ENCODE measurements at regions not wholly inside any gene's neighbourhood (a gene's known extent, or its start where the extent isn't known, plus 50 kb on each side); places are given as distances from the start of the nearest gene placed in this dataset.

DNA sequence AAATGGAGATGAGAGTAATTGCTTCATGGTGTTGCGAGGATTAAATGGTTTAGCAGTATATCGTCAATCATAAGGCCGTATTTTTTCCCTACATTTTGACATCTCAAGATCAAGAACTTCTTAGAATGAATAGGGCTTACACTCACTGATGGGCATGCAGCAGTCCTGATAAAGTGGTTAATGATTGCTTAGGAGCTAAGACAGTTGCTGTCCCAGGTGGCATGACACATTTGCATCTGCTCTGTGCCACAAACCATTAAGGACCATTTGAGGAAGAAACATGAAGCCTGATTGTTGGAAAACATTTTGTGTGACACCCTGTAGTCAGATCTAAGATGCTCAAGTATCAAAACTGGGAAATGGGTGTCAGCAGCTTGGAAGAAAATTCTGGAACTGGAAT is 81.0 kb upstream of the SGIP1 start:
- H3K27ac ChIP-seq (ENCODE audit: low read length in 2 of 2) = no peak overlapping the region
- no peaks in the 10 kb centered on the region for H3K4me1 ChIP-seq (ENCODE audit: control insufficient read depth in 2 of 2, insufficient read depth in 2 of 2, low read length in 2 of 2)
- H3K9me3 ChIP-seq (ENCODE audit: control extremely low read depth in 1 of 3, control insufficient read depth in 2 of 3, insufficient read depth in 1 of 3, low read length in 2 of 3) = no peaks in the 10 kb centered on the region
- no CpG with 5 or more reads among the region's 3 CpGs for WGBS (ENCODE audit: insufficient coverage)
- DNase-seq (no peak), ATAC-seq (ENCODE audit: low read depth) (no peak)
- no peak overlapping the region for H2AFZ ChIP-seq (ENCODE audit: insufficient read depth, low read depth, low read length, poor library complexity, severe bottlenecking)
- Mint-ChIP-seq H3K9me3 (ENCODE audit: insufficient read depth) (no peaks in the 10 kb centered on the region), H3K4me1 (no peaks in the 10 kb centered on the region), H3K27ac (no peak overlapping the region), H3K4me3 (no peak overlapping the region), H3K27me3 (no peaks in the 10 kb centered on the region)
- ChIA-PET POLR2A (no interaction called here), CTCF (interaction anchor here (0.6 to 1.0 kb wide), 2 partner anchors 210 to 312 kb away, joined by 3 read pairs; no protein-coding TSS in a partner anchor)
- no peak overlapping the region for H3K4me3 ChIP-seq (ENCODE audit: control extremely low read depth in 1 of 5, extremely low read depth in 1 of 5, insufficient read depth in 1 of 5, low read depth in 2 of 5, low read length in 4 of 5)
- no peak overlapping the region for H3K4me2 ChIP-seq (replicated peaks; ENCODE audit: low read depth, low read length, poor library complexity, severe bottlenecking)
- H3K27me3 ChIP-seq (replicated peaks in 1 of 4; ENCODE audit: control extremely low read depth in 1 of 4, control insufficient read depth in 3 of 4, insufficient read depth in 4 of 4, low read length in 3 of 4) = no peaks in the 10 kb centered on the region
- H3K36me3 ChIP-seq (replicated peaks in 1 of 2; ENCODE audit: control extremely low read depth in 1 of 2, control insufficient read depth in 1 of 2, extremely low read depth in 1 of 2, insufficient read depth in 2 of 2, low read length in 1 of 2) = no peaks in the 10 kb centered on the region
- H3K79me2 ChIP-seq (ENCODE audit: control insufficient read depth, insufficient read depth, low read length) = no peaks in the 10 kb centered on the region
- no peak overlapping the region for H3K9ac ChIP-seq (ENCODE audit: low read length)
- no peak for TF ChIP-seq CTCF (IDR thresholded peaks at IDR 0.05)
- no peak for TF ChIP-seq EZH2 (IDR thresholded peaks at IDR 0.05; ENCODE audit: borderline replicate concordance, insufficient read depth, low read depth, low read length, poor library complexity, severe bottlenecking)
- H4K20me1 ChIP-seq (ENCODE audit: control insufficient read depth, insufficient read depth, low read length, poor library complexity, severe bottlenecking) = no peaks in the 10 kb centered on the region
- intact Hi-C loops (cut with micrococcal nuclease) = no loop called here

DNA sequence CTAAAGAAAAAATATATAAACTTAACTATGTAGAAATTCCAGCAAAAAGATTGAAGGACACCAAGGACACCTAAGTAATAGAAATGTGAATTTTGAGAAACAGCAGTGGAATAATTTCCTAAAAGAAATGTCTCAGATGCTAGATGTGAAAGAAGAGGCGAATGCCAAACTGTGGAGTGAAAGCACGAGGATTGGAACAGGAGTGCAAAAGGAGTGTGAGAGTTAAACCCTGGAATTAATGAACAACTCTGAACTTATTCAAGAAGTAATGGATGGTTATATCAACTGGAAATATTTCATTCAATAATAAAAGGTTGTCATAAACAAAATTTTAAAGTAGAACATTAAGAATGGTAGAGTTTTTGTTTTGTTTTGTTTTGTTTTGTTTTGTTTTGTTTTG is 78.5 kb upstream of the SGIP1 start:
- Histone ChIP-seq H3K27ac (ENCODE audit: low read length in 2 of 2) (no peak overlapping the region), H3K79me2 (ENCODE audit: control insufficient read depth, insufficient read depth, low read length) (no peaks in the 10 kb centered on the region), H3K9me3 (ENCODE audit: control extremely low read depth in 1 of 3, control insufficient read depth in 2 of 3, insufficient read depth in 1 of 3, low read length in 2 of 3) (no peaks in the 10 kb centered on the region), H3K4me2 (replicated peaks; ENCODE audit: low read depth, low read length, poor library complexity, severe bottlenecking) (no peak overlapping the region), H2AFZ (ENCODE audit: insufficient read depth, low read depth, low read length, poor library complexity, severe bottlenecking) (no peak overlapping the region), H4K20me1 (ENCODE audit: control insufficient read depth, insufficient read depth, low read length, poor library complexity, severe bottlenecking) (no peaks in the 10 kb centered on the region), H3K27me3 (replicated peaks in 1 of 4; ENCODE audit: control extremely low read depth in 1 of 4, control insufficient read depth in 3 of 4, insufficient read depth in 4 of 4, low read length in 3 of 4) (no peaks in the 10 kb centered on the region), H3K4me1 (ENCODE audit: control insufficient read depth in 2 of 2, insufficient read depth in 2 of 2, low read length in 2 of 2) (no peaks in the 10 kb centered on the region), H3K36me3 (replicated peaks in 1 of 2; ENCODE audit: control extremely low read depth in 1 of 2, control insufficient read depth in 1 of 2, extremely low read depth in 1 of 2, insufficient read depth in 2 of 2, low read length in 1 of 2) (no peaks in the 10 kb centered on the region), H3K4me3 (ENCODE audit: control extremely low read depth in 1 of 5, extremely low read depth in 1 of 5, insufficient read depth in 1 of 5, low read depth in 2 of 5, low read length in 4 of 5) (no peak overlapping the region), H3K9ac (ENCODE audit: low read length) (no peak overlapping the region)
- DNase-seq (no peak), ATAC-seq (ENCODE audit: low read depth) (no peak)
- H3K27ac Mint-ChIP-seq = no peak overlapping the region
- no CpG with 5 or more reads among the region's 2 CpGs for WGBS (ENCODE audit: insufficient coverage)
- POLR2A ChIA-PET = no interaction called here
- H3K9me3 Mint-ChIP-seq (ENCODE audit: insufficient read depth) = peaks cover 2% of the 10 kb centered on the region
- CTCF ChIA-PET = interaction anchor here (2.2 kb wide), 1 partner anchor 9 kb away, joined by 9 read pairs; no protein-coding TSS in a partner anchor
- H3K4me1 Mint-ChIP-seq = no peaks in the 10 kb centered on the region
- peaks cover under 1% of the 10 kb centered on the region for H3K27me3 Mint-ChIP-seq
- intact Hi-C loops (cut with micrococcal nuclease) = no loop called here
- TF ChIP-seq EZH2 (IDR thresholded peaks at IDR 0.05; ENCODE audit: borderline replicate concordance, insufficient read depth, low read depth, low read length, poor library complexity, severe bottlenecking) = no peak
- no peak for TF ChIP-seq CTCF (IDR thresholded peaks at IDR 0.05)
- no peak overlapping the region for H3K4me3 Mint-ChIP-seq

Data from B cell (primary cell).